ENCODE measurements at regions not wholly inside any gene's neighbourhood (a gene's known extent, or its start where the extent isn't known, plus 50 kb on each side); places are given as distances from the start of the nearest gene placed in this dataset.

GRCh38 chr1:58158506-58159433 lies 387.8 kb downstream of the OMA1 start:
- TF ChIP-seq CTCF (IDR thresholded peaks at IDR 0.05) (no peak), POLR2A (IDR thresholded peaks at IDR 0.05) (no peak)

Measured in body of pancreas (tissue), 4 donors.